ENCODE measurements at regions not wholly inside any gene's neighbourhood (a gene's known extent, or its start where the extent isn't known, plus 50 kb on each side); places are given as distances from the start of the nearest gene placed in this dataset.

DNA sequence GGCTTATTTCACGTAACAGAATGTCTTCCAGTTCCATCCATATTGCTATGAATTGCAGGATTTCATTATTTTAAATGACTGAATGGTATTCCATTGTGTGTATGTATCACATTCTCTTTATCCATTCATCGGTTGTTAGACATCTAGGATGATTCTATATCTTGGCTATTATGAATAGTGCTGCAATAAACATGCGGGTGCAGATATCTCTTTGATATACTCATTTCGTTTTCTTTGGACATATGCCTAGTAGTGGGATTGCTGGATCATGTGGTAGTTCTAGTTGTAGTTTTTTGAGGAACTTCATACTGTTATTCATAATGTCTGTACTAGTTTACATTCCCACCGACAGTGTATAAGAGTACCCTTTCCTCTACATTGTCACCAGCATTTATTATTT is 460.5 kb downstream of the MAN2A1 start:
- Histone ChIP-seq H3K27me3 (peaks cover 0 to 2% of the 10 kb centered on the region in 2 donors), H3K27ac (no peak overlapping the region), H3K4me1 (no peaks in the 10 kb centered on the region), H3K4me3 (no peak overlapping the region), H3K9me3 (no peaks in the 10 kb centered on the region), H3K36me3 (no peaks in the 10 kb centered on the region)
- TF ChIP-seq, protein P1, sequence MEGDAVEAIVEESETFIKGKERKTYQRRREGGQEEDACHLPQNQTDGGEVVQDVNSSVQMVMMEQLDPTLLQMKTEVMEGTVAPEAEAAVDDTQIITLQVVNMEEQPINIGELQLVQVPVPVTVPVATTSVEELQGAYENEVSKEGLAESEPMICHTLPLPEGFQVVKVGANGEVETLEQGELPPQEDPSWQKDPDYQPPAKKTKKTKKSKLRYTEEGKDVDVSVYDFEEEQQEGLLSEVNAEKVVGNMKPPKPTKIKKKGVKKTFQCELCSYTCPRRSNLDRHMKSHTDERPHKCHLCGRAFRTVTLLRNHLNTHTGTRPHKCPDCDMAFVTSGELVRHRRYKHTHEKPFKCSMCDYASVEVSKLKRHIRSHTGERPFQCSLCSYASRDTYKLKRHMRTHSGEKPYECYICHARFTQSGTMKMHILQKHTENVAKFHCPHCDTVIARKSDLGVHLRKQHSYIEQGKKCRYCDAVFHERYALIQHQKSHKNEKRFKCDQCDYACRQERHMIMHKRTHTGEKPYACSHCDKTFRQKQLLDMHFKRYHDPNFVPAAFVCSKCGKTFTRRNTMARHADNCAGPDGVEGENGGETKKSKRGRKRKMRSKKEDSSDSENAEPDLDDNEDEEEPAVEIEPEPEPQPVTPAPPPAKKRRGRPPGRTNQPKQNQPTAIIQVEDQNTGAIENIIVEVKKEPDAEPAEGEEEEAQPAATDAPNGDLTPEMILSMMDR (IDR thresholded peaks at IDR 0.05) = no peak
- TF ChIP-seq POLR2A (IDR thresholded peaks at IDR 0.05) (no peak), EP300 (IDR thresholded peaks at IDR 0.05) (no peak)
- DNase-seq (ENCODE audit: low spot score in 2 of 2) = no peak
- WGBS, 2 donors = 46 to 48% methylated on average over 5 of the region's 5 CpGs

DNA sequence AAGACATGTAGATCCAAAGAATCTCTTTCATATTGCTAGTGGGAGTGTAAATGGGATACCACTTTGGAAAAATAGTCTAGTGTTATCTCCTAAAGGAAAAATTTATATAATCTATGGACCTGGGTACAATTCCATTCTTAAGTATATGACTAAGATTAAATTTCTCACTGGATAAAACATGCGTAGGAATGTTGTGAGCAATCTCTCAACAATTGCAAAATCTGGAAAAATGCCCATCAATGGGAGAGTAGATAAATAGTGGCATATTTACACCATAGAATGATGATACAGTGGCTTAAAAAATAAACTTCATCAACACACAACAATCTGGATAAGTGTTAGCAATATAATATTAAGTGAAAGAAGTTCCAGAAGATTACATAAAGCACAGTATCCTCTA is 469.5 kb downstream of the MAN2A1 start:
- 56 to 57% methylated on average over 1 of the region's 1 CpG for WGBS, 2 donors
- TF ChIP-seq, protein P1 (IDR thresholded peaks at IDR 0.05) = no peak
- TF ChIP-seq POLR2A (IDR thresholded peaks at IDR 0.05) = no peak
- TF ChIP-seq EP300 (IDR thresholded peaks at IDR 0.05) = no peak
- no peak for DNase-seq (ENCODE audit: low spot score in 2 of 2)
- no peaks in the 10 kb centered on the region for H3K27me3 ChIP-seq
- no peaks in the 10 kb centered on the region for H3K36me3 ChIP-seq
- H3K27ac ChIP-seq = no peak overlapping the region
- H3K4me1 ChIP-seq = no peaks in the 10 kb centered on the region
- H3K4me3 ChIP-seq = no peak overlapping the region
- H3K9me3 ChIP-seq = no peaks in the 10 kb centered on the region

DNA sequence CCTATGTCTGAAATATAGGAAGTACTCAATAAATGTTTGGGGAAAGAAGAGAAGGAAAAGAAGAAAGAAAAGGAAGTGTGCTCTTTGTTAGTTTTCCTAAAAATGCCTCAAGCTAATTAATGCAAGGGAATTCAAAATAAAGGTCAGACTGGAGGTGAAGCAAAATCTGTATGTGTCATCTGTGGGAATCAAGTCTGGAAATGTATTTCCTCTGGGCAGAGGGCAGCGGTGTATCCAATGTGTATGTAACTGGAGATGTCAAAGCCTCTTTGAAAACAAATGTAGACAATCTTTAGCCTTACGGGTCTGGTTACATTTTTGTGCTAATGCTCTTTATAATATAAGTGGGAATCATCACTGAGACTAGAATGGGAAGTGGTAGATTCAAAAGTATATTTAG is 471.4 kb downstream of the MAN2A1 start:
- TF ChIP-seq POLR2A (IDR thresholded peaks at IDR 0.05) = no peak
- H3K4me3 ChIP-seq = no peak overlapping the region
- H3K27me3 ChIP-seq = no peaks in the 10 kb centered on the region
- no peaks in the 10 kb centered on the region for H3K9me3 ChIP-seq
- H3K4me1 ChIP-seq = no peaks in the 10 kb centered on the region
- no peak for DNase-seq (ENCODE audit: low spot score in 2 of 2)
- 64 to 65% methylated on average over 2 of the region's 2 CpGs for WGBS, 2 donors
- no peak overlapping the region for H3K27ac ChIP-seq
- H3K36me3 ChIP-seq = no peaks in the 10 kb centered on the region

DNA sequence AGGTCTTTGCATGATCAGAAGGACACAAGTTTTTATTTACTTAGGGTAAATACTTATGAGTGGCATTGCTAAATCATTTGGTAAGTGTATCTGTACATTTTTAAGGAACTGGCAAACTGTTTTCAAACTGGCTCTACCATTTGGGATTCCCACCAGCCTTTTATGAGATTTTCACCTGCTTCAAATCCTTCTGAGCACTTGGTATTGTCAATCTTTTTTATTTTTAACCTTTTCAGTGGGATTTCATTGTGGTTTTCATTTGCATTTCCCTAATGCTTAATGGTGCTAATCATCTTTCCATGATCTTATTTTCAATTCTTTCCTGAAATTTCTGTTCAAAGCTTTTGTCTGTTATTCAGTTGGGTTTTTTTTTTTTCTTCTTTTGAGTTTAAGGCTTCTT is 475.6 kb downstream of the MAN2A1 start:
- H3K9me3 ChIP-seq = no peaks in the 10 kb centered on the region
- no peak overlapping the region for H3K27ac ChIP-seq
- no peak for TF ChIP-seq POLR2A (IDR thresholded peaks at IDR 0.05)
- TF ChIP-seq, protein P1 (IDR thresholded peaks at IDR 0.05) = no peak
- TF ChIP-seq EP300 (IDR thresholded peaks at IDR 0.05) = no peak

DNA sequence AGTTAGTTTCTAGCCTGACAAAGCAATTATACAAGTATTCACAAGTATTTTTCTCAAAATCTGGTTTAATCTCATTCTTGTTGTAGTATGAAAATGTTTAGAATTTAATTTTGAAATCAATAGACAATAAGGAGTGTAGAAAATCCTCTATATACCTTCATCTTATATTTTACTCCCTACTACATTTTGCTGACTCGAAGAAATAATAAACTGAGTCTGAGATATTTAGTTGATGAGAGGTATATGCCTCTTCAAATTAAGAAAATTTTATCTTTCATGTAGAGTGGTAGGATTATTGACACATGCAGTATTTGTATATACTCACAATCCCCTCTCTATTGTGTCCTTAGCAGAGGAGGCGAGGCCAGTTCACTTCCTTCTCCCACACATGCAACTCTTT is 477.7 kb downstream of the MAN2A1 start:
- Histone ChIP-seq H3K9me3 (no peaks in the 10 kb centered on the region), H3K36me3 (no peaks in the 10 kb centered on the region), H3K4me3 (no peak overlapping the region), H3K27ac (no peak overlapping the region), H3K27me3 (no peaks in the 10 kb centered on the region), H3K4me1 (no peaks in the 10 kb centered on the region)
- no peak for DNase-seq (ENCODE audit: low spot score in 2 of 2)
- TF ChIP-seq, protein P1 (IDR thresholded peaks at IDR 0.05) = no peak
- TF ChIP-seq POLR2A (IDR thresholded peaks at IDR 0.05) (no peak), EP300 (IDR thresholded peaks at IDR 0.05) (no peak)
- WGBS, 2 donors = 89 to 92% methylated on average over 2 of the region's 2 CpGs

More for the DNA sequence above, 475.6 kb downstream of the MAN2A1 start:
- no peak for DNase-seq (ENCODE audit: low spot score in 2 of 2)
- Histone ChIP-seq H3K4me1 (no peaks in the 10 kb centered on the region), H3K27me3 (no peaks in the 10 kb centered on the region), H3K4me3 (no peak overlapping the region), H3K36me3 (no peaks in the 10 kb centered on the region)

DNA sequence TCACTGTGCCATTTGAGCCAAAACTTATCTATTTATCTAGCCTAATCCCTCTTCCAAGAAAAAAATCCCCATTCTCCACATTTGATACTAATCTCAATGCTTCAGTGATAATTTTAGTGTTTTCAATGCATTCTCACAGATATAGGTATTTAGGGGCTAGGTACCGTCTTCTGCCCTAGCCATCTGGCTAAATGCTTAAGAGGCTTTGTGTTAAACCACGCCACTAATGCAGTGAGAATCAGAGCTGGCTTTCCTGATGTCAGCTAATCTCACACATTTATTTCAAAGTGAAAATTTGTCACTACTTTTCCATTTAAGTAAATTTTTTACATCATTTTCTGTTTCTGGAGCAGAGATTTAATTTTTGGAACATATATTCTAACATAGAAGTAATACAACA is 479.7 kb downstream of the MAN2A1 start:
- no peak for TF ChIP-seq EP300 (IDR thresholded peaks at IDR 0.05)
- TF ChIP-seq, protein P1 (IDR thresholded peaks at IDR 0.05) = no peak
- no peak for TF ChIP-seq POLR2A (IDR thresholded peaks at IDR 0.05)
- DNase-seq (ENCODE audit: low spot score in 2 of 2) = no peak
- Histone ChIP-seq H3K27me3 (no peaks in the 10 kb centered on the region), H3K27ac (no peak overlapping the region), H3K36me3 (no peaks in the 10 kb centered on the region), H3K9me3 (no peaks in the 10 kb centered on the region), H3K4me1 (no peaks in the 10 kb centered on the region), H3K4me3 (no peak overlapping the region)
- WGBS, 2 donors = 85 to 90% methylated on average over 2 of the region's 2 CpGs
